Psoas muscle (tissue), 7 donors: ENCODE measurements at regions not wholly inside any gene's neighbourhood (a gene's known extent, or its start where the extent isn't known, plus 50 kb on each side); places are given as distances from the start of the nearest gene placed in this dataset.

Source experiments
- ATAC-seq, 4 donors: fragments of 200-7000 bp; cut with Tn5 transposase; one replicate each; pipeline ENCODE4 v1.9.1; 2020; ENCODE audit warnings: moderate library complexity in 3 of 4, mild to moderate bottlenecking in 2 of 4
- DNase-seq, 2 donors: peaks; one replicate each; pipeline ENCODE4 v3.0.0-alpha.2; 2020
- H3K27ac ChIP-seq: fragments of 200-600 bp; one replicate; pipeline ENCODE4 v1.8.0; 2022
- H3K27me3 ChIP-seq, 3 donors: fragments of 200-600 bp in 1 of 3; one replicate each; pipeline versions ENCODE4 v1.6.1 to v1.8.0; 2013 to 2022; ENCODE audit warnings: low read length in 2 of 3, mild to moderate bottlenecking in 2 of 3, moderate library complexity in 1 of 3; ENCODE audit not compliant: insufficient read depth in 3 of 3
- H3K36me3 ChIP-seq, 2 donors: fragments of 200-600 bp in 1 of 2; one replicate each; pipeline versions ENCODE4 v1.6.1 to v1.8.0; 2013 to 2022; ENCODE audit warnings: low read depth in 1 of 2, mild to moderate bottlenecking in 1 of 2, moderate library complexity in 1 of 2; ENCODE audit not compliant: insufficient read depth in 1 of 2
- H3K4me1 ChIP-seq: fragments of 200-600 bp; one replicate; pipeline ENCODE4 v1.8.0; 2022
- H3K4me3 ChIP-seq: fragments of 200-600 bp; one replicate; pipeline ENCODE4 v1.8.0; 2022; ENCODE audit warnings: mild to moderate bottlenecking
- H3K9me3 ChIP-seq: fragments of 200-600 bp; one replicate; pipeline ENCODE4 v1.8.0; 2022
- CTCF ChIP-seq: fragments of 200-600 bp; IDR thresholded peaks from one replicate; pipeline ENCODE4 v1.8.0; 2022; ENCODE audit warnings: antibody characterized with exemption
- WGBS, 3 donors: extraction: QIAGEN DNeasy Blood & Tissue Kit; methylation state at CpG; one replicate each; pipeline versions ENCODE4 v1.1.6 to v1.1.7; 2013; 5-methylcytosine and 5-hydroxymethylcytosine counted together
- intact Hi-C, 2 donors: fragments of 100-400 bp; cut with DNase I; formaldehyde crosslinking; loops; one replicate each; pipeline versions ENCODE4 v1.11.0 to v1.14.2; 2022
- donor health status: healthy with polysubstance abuse.
- donor health status: DM: no; HTN: no; CAD: no; lungs with moderate emphysema.
- donor health status: Bipolar disorder and iron deficiency.
- donor health status: healthy.
- donor health status: DM: yes; HTN: yes; CAD: no.
- donor health status: DM: no; HTN: no; CAD: no.
- donor health status: DM: yes; HTN: yes; CAD: no.

- Histone ChIP-seq H3K4me3 (no peak overlapping the region), H3K27me3 (no peaks in the 10 kb centered on the region), H3K27ac (no peak overlapping the region), H3K4me1 (no peaks in the 10 kb centered on the region), H3K36me3 (no peaks in the 10 kb centered on the region), H3K9me3 (no peaks in the 10 kb centered on the region)
- DNase-seq (no peak), ATAC-seq (no peak)
- TF ChIP-seq CTCF, result no peak
- 60 to 80% (median 72%) methylated on average over 3 of the region's 3 CpGs for WGBS, 3 donors
- intact Hi-C loops, result no loop called here
These were observed 359.8 kb downstream of the DUSP10 start for GRCh38 chr1:221381910-221382623.

GRCh38 chr1:221392453-221392852 lies 349.4 kb downstream of the DUSP10 start:
- Histone ChIP-seq H3K36me3 (no peaks in the 10 kb centered on the region), H3K9me3 (no peaks in the 10 kb centered on the region), H3K4me1 (no peaks in the 10 kb centered on the region), H3K27me3 (peaks cover 0 to 1% (median 0%) of the 10 kb centered on the region in 3 donors), H3K4me3 (no peak overlapping the region), H3K27ac (no peak overlapping the region)
- WGBS, 3 donors, result 18 to 86% (median 45%) methylated on average over 1 of the region's 1 CpG
- intact Hi-C loops, result no loop called here
- ATAC-seq (peak in 3 of 4 donors; percentile 48 to 60 (median 49)), DNase-seq (peak; percentile 63 to 69)
- no peak for TF ChIP-seq CTCF

GRCh38 chr1:221394011-221394544 lies 347.8 kb downstream of the DUSP10 start:
- no peak overlapping the region for H3K27ac ChIP-seq
- DNase-seq, result no peak
- WGBS, 3 donors, result 42 to 51% (median 46%) methylated on average over 6 of the region's 6 CpGs
- no peaks in the 10 kb centered on the region for H3K36me3 ChIP-seq
- TF ChIP-seq CTCF, result no peak
- intact Hi-C loops, result no loop called here
- H3K27me3 ChIP-seq, result peaks cover 0 to 1% (median 0%) of the 10 kb centered on the region in 3 donors
- no peaks in the 10 kb centered on the region for H3K4me1 ChIP-seq
- ATAC-seq, result peak in 1 of 4 donors; percentile 21
- H3K4me3 ChIP-seq, result no peak overlapping the region
- no peaks in the 10 kb centered on the region for H3K9me3 ChIP-seq

- Histone ChIP-seq H3K9me3 (no peaks in the 10 kb centered on the region), H3K27me3 (peaks cover 0 to 1% (median 0%) of the 10 kb centered on the region in 3 donors), H3K4me3 (no peak overlapping the region), H3K27ac (no peak overlapping the region), H3K4me1 (no peaks in the 10 kb centered on the region), H3K36me3 (no peaks in the 10 kb centered on the region)
- ATAC-seq (no peak), DNase-seq (no peak)
- no peak for TF ChIP-seq CTCF
- intact Hi-C loops, result no loop called here
- 89 to 97% (median 97%) methylated on average over 2 of the region's 2 CpGs for WGBS, 3 donors
These were observed 345.4 kb downstream of the DUSP10 start for GRCh38 chr1:221396526-221396925.
